HCT116 (cell line): ENCODE measurements at regions not wholly inside any gene's neighbourhood (a gene's known extent, or its start where the extent isn't known, plus 50 kb on each side); places are given as distances from the start of the nearest gene placed in this dataset.

Experiments used
- ATAC-seq: fragments of 200-7000 bp; cut with Tn5 transposase; 2 replicates; pipeline ENCODE4 v1.9.1; 2020; ENCODE audit warnings: mild to moderate bottlenecking, moderate library complexity
- BruUV-seq: library from RNA; stranded (reverse); fragments of 400-500 nt; replicated peaks from 2 replicates; lab custom pipeline; 2021; lab: Mats Ljungman, UMichigan
- CTCF ChIA-PET: fragments of 300-600 bp; sonication (Branson Sonifier 250); formaldehyde crosslinking; loops from one replicate; lab custom pipeline; 2021; ENCODE audit warnings: antibody characterized with exemption; lab: Charles Lee
- POLR2A ChIA-PET: fragments of 300-600, 350-600 bp; sonication (Branson Sonifier 250); formaldehyde crosslinking; loops from one replicate; lab custom pipeline; 2021; ENCODE audit warnings: antibody characterized with exemption; lab: Charles Lee
- RAD21 ChIA-PET, 2 experiments: fragments of 300-600 bp; sonication (Branson Sonifier 250); formaldehyde crosslinking; loops; one replicate each; lab custom pipeline; 2023; ENCODE audit warnings: low total read pairs in 2 of 2; ENCODE audit not compliant: uncharacterized antibody in 2 of 2, unreplicated experiment in 2 of 2, low non-redundant PET in 1 of 2; lab: Charles Lee
- DNase-seq: peaks from one replicate; pipeline ENCODE4 v3.0.0-alpha.2; 2010; ENCODE audit warnings: low read depth, low spot score
- H2AFZ ChIP-seq: fragments of 200-600 bp; shearing (Covaris generic), sonication (generic); 2 replicates; pipeline ENCODE4 v1.6.1; 2017; ENCODE audit warnings: low read depth, mixed run types, mixed read lengths, antibody characterized with exemption, low read length; ENCODE audit not compliant: poor library complexity, severe bottlenecking
- H3K27ac ChIP-seq: 2 replicates; pipeline ENCODE4 v1.5.1; 2012; ENCODE audit warnings: low read depth, low read length
- H3K27me3 ChIP-seq: fragments of 200-600 bp; sonication (generic); 2 replicates; pipeline ENCODE4 v1.6.1; 2016; ENCODE audit warnings: mixed run types, low read length, mixed read lengths; ENCODE audit not compliant: insufficient read depth
- H3K36me3 ChIP-seq, 2 experiments: fragments of 200-500 bp in 1 of 2; fragments of 200-600 bp in 1 of 2; sonication (Bioruptor generic) in 1 of 2; sonication (generic) in 1 of 2; 2 replicates each; pipeline versions ENCODE4 v1.5.1 to v1.6.1; 2014 to 2016; ENCODE audit warnings: low read length in 2 of 2, inconsistent platforms in 1 of 2, mixed read lengths in 1 of 2, mixed run types in 1 of 2; ENCODE audit not compliant: insufficient read depth in 2 of 2, control insufficient read depth in 1 of 2
- H3K4me1 ChIP-seq, 2 experiments: fragments of 200-600 bp in 1 of 2; sonication (generic) in 1 of 2; 2 replicates each; pipeline versions ENCODE4 v1.5.1 to v1.6.1; 2012 to 2017; ENCODE audit warnings: low read length in 2 of 2, inconsistent platforms in 1 of 2, mild to moderate bottlenecking in 1 of 2, mixed read lengths in 1 of 2, mixed run types in 1 of 2, moderate library complexity in 1 of 2; ENCODE audit not compliant: insufficient read depth in 2 of 2, control insufficient read depth in 1 of 2
- H3K4me2 ChIP-seq: fragments of 200-600 bp; sonication (generic); 2 replicates; pipeline ENCODE4 v1.6.1; 2017; ENCODE audit warnings: mixed run types, low read length, mixed read lengths
- H3K4me3 ChIP-seq, 2 experiments: fragments of 200-600 bp in 1 of 2; sonication (generic) in 1 of 2; replicated peaks in 1 of 2; 2 replicates each; pipeline ENCODE4 v1.5.1; 2011 to 2016; ENCODE audit warnings: low read length in 2 of 2, control low read depth in 1 of 2, low read depth in 1 of 2, mild to moderate bottlenecking in 1 of 2, mixed read lengths in 1 of 2, mixed run types in 1 of 2
- H3K79me2 ChIP-seq: fragments of 200-600 bp; sonication (generic); 2 replicates; pipeline ENCODE4 v1.6.1; 2017; ENCODE audit warnings: mild to moderate bottlenecking, mixed run types, low read length, moderate library complexity, mixed read lengths; ENCODE audit not compliant: insufficient read depth
- H3K9ac ChIP-seq: fragments of 200-600 bp; sonication (generic); 2 replicates; pipeline ENCODE4 v1.6.1; 2016; ENCODE audit warnings: low read length, mixed read lengths
- H3K9me2 ChIP-seq: fragments of 200-600 bp; sonication (generic), shearing (Covaris generic); 2 replicates; pipeline ENCODE4 v1.6.1; 2017; ENCODE audit warnings: mixed run types, mild to moderate bottlenecking, moderate library complexity; ENCODE audit not compliant: insufficient read depth
- H3K9me3 ChIP-seq, 2 experiments: fragments of 200-500 bp in 1 of 2; fragments of 200-600 bp in 1 of 2; sonication (Bioruptor generic) in 1 of 2; sonication (generic) in 1 of 2; 2 replicates each; pipeline ENCODE4 v1.6.1; 2014 to 2017; ENCODE audit warnings: low read length in 2 of 2, mixed read lengths in 2 of 2, inconsistent platforms in 1 of 2, low read depth in 1 of 2, mild to moderate bottlenecking in 1 of 2, mixed run types in 1 of 2, moderate library complexity in 1 of 2; ENCODE audit not compliant: control insufficient read depth in 1 of 2, insufficient read depth in 1 of 2
- H4K20me1 ChIP-seq: fragments of 200-600 bp; sonication (generic), shearing (Covaris generic); 2 replicates; pipeline ENCODE4 v1.6.1; 2017; ENCODE audit warnings: mixed run types, mild to moderate bottlenecking, moderate library complexity; ENCODE audit not compliant: insufficient read depth
- CBX3 ChIP-seq: IDR thresholded peaks from 2 replicates; pipeline ENCODE4 v1.6.1; 2012; ENCODE audit warnings: low read depth
- CEBPB ChIP-seq: IDR thresholded peaks from 2 replicates; pipeline ENCODE4 v1.6.1; 2012; ENCODE audit warnings: low read depth
- EGR1 ChIP-seq: IDR thresholded peaks from 2 replicates; pipeline ENCODE4 v1.6.1; 2012; ENCODE audit warnings: low read depth
- FOSL1 ChIP-seq: IDR thresholded peaks from 2 replicates; pipeline ENCODE4 v1.6.1; 2012; ENCODE audit warnings: low read depth
- JUND ChIP-seq: IDR thresholded peaks from 2 replicates; pipeline ENCODE4 v1.6.1; 2012
- POLR2A ChIP-seq: IDR thresholded peaks from 2 replicates; pipeline ENCODE4 v1.7.0; 2011; ENCODE audit warnings: borderline replicate concordance; ENCODE audit not compliant: insufficient read depth, insufficient read length; ENCODE audit errors: extremely low read depth
- POLR2AphosphoS5 ChIP-seq: IDR thresholded peaks from 2 replicates; pipeline ENCODE4 v1.6.1; 2011; ENCODE audit warnings: mild to moderate bottlenecking, low read depth, low read length, moderate library complexity
- RAD21 ChIP-seq: IDR thresholded peaks from 2 replicates; pipeline ENCODE4 v1.6.1; 2012; ENCODE audit warnings: low read depth, mild to moderate bottlenecking
- SIN3A ChIP-seq: IDR thresholded peaks from 2 replicates; pipeline ENCODE4 v1.6.1; 2012; ENCODE audit warnings: low read depth
- SRF ChIP-seq: IDR thresholded peaks from 2 replicates; pipeline ENCODE4 v1.6.1; 2012; ENCODE audit warnings: low read depth
- ZFX ChIP-seq: fragments of 450-650 bp; IDR thresholded peaks from 2 replicates; pipeline ENCODE4 v1.6.1; 2017
- ZNF274 ChIP-seq: fragments of 200-500 bp; sonication (Bioruptor generic); IDR thresholded peaks from 2 replicates; pipeline ENCODE4 v1.6.1; 2014; ENCODE audit warnings: mild to moderate bottlenecking, low read depth, low read length, inconsistent platforms
- intact Hi-C: fragments of 100-400 bp; cut with micrococcal nuclease; formaldehyde crosslinking; loops from 2 replicates; pipeline ENCODE4 v1.10.0; 2022
- TF ChIP-seq, protein P1 (sequence below): IDR thresholded peaks from 2 replicates; pipeline ENCODE4 v1.6.1; 2011; ENCODE audit warnings: mild to moderate bottlenecking, low read length, moderate library complexity; ENCODE audit not compliant: insufficient replicate concordance; ENCODE audit errors: extremely low read depth
- TF ChIP-seq, protein P2 (sequence below): IDR thresholded peaks from 2 replicates; pipeline ENCODE4 v1.6.1; 2012
- TF ChIP-seq, protein P3 (sequence below): IDR thresholded peaks from 2 replicates; pipeline ENCODE4 v1.6.1; 2012
- TF ChIP-seq, protein P4 (sequence below): IDR thresholded peaks from 2 replicates; pipeline ENCODE4 v1.6.1; 2012; ENCODE audit warnings: low read depth

DNA sequence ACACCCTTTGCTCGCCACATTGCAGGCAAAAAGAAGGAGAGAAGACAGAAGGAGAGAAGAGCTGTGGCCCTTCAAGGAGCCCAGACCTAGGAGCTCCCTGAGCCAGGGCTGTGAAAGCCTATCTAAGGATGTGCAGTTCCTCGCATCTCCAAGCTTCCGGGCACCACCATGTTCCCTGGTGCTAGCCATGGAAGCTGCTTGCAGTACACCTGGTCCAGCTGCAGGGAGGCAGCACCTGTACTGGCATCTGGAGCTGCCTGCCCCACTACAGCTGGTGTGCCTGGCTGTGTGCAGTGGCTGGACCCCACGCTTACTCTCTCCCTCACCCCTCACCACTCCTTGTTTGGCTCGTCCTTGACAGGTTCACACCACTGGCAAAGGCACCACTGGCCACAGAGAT is 1111.8 kb upstream of the POT1 start:
- no peak overlapping the region for H3K9ac ChIP-seq
- no peaks in the 10 kb centered on the region for H3K9me3 ChIP-seq
- H3K27me3 ChIP-seq: no peaks in the 10 kb centered on the region
- no peaks in the 10 kb centered on the region for H3K36me3 ChIP-seq
- ATAC-seq (peak; percentile 50), DNase-seq (no peak)
- no peaks in the 10 kb centered on the region for H3K9me2 ChIP-seq
- no peak overlapping the region for H3K4me2 ChIP-seq
- H4K20me1 ChIP-seq: no peaks in the 10 kb centered on the region
- H3K4me3 ChIP-seq: no peak overlapping the region
- no peaks in the 10 kb centered on the region for H3K4me1 ChIP-seq
- intact Hi-C loops: no loop called here
- ChIA-PET RAD21 (interaction anchor here in 1 of 2 experiments (0.5 kb wide), 1 partner anchor 88 kb away, joined by 3 read pairs; no protein-coding TSS in a partner anchor), POLR2A (no interaction called here), CTCF (no interaction called here)
- TF ChIP-seq POLR2A (no peak), ZNF274 (no peak), FOSL1 (no peak), JUND (no peak), SIN3A (no peak), POLR2AphosphoS5 (no peak)
- H3K27ac ChIP-seq: no peak overlapping the region
- H2AFZ ChIP-seq: no peak overlapping the region
- H3K79me2 ChIP-seq: no peaks in the 10 kb centered on the region
- BruUV-seq: no TSS peak

DNA sequence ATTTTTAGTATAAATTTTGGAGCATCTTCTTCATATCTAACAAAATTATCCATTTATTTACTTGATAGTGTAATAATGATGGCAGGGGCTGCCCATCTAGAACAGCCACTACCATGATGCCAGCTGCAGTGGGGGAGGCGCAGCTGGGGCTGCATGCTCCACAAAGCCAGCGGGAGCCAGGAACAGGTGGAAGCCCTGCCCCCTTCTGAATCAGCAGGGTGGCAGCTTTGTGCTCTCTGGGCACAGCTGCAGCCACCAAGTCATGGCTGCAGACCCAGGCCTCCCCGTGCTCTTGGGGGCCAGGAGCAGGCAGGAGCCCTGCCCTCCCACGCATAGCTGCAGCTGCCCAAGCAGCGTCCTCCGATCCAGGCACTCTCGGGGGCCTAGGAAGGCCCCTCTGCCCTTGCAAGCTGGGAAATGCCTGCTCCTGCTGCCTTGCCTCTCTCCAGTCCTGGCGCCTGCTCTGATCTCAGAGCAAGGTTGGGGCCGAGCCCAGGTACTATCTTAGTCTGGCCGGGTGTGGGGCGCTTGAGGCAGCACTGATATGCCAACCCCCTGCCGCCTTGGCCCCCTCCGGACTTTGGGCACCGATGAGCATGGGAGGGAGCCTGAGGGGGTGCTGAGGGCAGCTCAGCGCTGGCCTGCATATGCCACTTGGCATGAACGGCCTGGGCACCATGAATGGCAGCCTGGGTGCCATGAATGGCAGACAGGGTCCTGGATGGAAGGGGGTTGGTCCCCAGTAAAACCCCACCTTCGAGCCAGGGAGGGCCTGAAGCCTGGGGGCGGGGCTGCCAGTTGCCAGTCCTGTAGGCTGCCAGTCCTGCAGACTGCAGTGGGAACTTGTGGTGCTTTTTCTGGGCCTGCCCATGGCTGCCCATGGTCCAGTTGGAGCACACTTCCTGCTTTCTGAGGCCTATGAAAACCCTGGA is 1110.8 kb upstream of the POT1 start:
- no peak overlapping the region for H3K4me3 ChIP-seq
- H3K79me2 ChIP-seq: no peaks in the 10 kb centered on the region
- no peak overlapping the region for H3K27ac ChIP-seq
- H3K9ac ChIP-seq: no peak overlapping the region
- RAD21 ChIA-PET: no interaction called here
- H3K36me3 ChIP-seq: no peaks in the 10 kb centered on the region
- no peak overlapping the region for H3K4me2 ChIP-seq
- intact Hi-C loops: no loop called here
- POLR2A ChIA-PET: no interaction called here
- no peaks in the 10 kb centered on the region for H3K9me2 ChIP-seq
- CTCF ChIA-PET: no interaction called here
- no peaks in the 10 kb centered on the region for H3K9me3 ChIP-seq
- no TSS peak for BruUV-seq
- no peaks in the 10 kb centered on the region for H3K4me1 ChIP-seq
- no peaks in the 10 kb centered on the region for H3K27me3 ChIP-seq
- no peak for DNase-seq
- no peak for ATAC-seq
- H4K20me1 ChIP-seq: no peaks in the 10 kb centered on the region
- H2AFZ ChIP-seq: no peak overlapping the region
- TF ChIP-seq, protein P1, sequence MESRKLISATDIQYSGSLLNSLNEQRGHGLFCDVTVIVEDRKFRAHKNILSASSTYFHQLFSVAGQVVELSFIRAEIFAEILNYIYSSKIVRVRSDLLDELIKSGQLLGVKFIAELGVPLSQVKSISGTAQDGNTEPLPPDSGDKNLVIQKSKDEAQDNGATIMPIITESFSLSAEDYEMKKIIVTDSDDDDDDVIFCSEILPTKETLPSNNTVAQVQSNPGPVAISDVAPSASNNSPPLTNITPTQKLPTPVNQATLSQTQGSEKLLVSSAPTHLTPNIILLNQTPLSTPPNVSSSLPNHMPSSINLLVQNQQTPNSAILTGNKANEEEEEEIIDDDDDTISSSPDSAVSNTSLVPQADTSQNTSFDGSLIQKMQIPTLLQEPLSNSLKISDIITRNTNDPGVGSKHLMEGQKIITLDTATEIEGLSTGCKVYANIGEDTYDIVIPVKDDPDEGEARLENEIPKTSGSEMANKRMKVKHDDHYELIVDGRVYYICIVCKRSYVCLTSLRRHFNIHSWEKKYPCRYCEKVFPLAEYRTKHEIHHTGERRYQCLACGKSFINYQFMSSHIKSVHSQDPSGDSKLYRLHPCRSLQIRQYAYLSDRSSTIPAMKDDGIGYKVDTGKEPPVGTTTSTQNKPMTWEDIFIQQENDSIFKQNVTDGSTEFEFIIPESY: no peak
- no peak for TF ChIP-seq RAD21
- TF ChIP-seq SRF: no peak
- TF ChIP-seq, protein P2, sequence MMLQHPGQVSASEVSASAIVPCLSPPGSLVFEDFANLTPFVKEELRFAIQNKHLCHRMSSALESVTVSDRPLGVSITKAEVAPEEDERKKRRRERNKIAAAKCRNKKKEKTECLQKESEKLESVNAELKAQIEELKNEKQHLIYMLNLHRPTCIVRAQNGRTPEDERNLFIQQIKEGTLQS: no peak
- no peak for TF ChIP-seq CEBPB
- TF ChIP-seq ZFX: no peak
- TF ChIP-seq EGR1: no peak
- TF ChIP-seq FOSL1: no peak
- TF ChIP-seq, protein P3, sequence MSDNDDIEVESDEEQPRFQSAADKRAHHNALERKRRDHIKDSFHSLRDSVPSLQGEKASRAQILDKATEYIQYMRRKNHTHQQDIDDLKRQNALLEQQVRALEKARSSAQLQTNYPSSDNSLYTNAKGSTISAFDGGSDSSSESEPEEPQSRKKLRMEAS: no peak
- TF ChIP-seq, protein P4, sequence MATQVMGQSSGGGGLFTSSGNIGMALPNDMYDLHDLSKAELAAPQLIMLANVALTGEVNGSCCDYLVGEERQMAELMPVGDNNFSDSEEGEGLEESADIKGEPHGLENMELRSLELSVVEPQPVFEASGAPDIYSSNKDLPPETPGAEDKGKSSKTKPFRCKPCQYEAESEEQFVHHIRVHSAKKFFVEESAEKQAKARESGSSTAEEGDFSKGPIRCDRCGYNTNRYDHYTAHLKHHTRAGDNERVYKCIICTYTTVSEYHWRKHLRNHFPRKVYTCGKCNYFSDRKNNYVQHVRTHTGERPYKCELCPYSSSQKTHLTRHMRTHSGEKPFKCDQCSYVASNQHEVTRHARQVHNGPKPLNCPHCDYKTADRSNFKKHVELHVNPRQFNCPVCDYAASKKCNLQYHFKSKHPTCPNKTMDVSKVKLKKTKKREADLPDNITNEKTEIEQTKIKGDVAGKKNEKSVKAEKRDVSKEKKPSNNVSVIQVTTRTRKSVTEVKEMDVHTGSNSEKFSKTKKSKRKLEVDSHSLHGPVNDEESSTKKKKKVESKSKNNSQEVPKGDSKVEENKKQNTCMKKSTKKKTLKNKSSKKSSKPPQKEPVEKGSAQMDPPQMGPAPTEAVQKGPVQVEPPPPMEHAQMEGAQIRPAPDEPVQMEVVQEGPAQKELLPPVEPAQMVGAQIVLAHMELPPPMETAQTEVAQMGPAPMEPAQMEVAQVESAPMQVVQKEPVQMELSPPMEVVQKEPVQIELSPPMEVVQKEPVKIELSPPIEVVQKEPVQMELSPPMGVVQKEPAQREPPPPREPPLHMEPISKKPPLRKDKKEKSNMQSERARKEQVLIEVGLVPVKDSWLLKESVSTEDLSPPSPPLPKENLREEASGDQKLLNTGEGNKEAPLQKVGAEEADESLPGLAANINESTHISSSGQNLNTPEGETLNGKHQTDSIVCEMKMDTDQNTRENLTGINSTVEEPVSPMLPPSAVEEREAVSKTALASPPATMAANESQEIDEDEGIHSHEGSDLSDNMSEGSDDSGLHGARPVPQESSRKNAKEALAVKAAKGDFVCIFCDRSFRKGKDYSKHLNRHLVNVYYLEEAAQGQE: no peak
- TF ChIP-seq CBX3: no peak
